ENCODE measurements at regions not wholly inside any gene's neighbourhood (a gene's known extent, or its start where the extent isn't known, plus 50 kb on each side); places are given as distances from the start of the nearest gene placed in this dataset.

GRCh38 chr2:16440898-16441297, 224.7 kb downstream of the CYRIA start:
- WGBS (ENCODE audit: low lambda C conversion rate): 11% methylated on average over 4 of the region's 4 CpGs
- no peak for DNase-seq
- no peak overlapping the region for H3K4me3 ChIP-seq (ENCODE audit: low read depth in 2 of 2, low read length in 1 of 2)
- H3K4me2 ChIP-seq: no peak overlapping the region
- H3K79me2 ChIP-seq (ENCODE audit: insufficient read depth): no peaks in the 10 kb centered on the region
- H3K27ac ChIP-seq (ENCODE audit: low read depth in 2 of 2, low read length in 1 of 2): no peak overlapping the region
- no peaks in the 10 kb centered on the region for H3K27me3 ChIP-seq (ENCODE audit: insufficient read depth)
- no peaks in the 10 kb centered on the region for H3K9me2 ChIP-seq
- TF ChIP-seq, protein P1, sequence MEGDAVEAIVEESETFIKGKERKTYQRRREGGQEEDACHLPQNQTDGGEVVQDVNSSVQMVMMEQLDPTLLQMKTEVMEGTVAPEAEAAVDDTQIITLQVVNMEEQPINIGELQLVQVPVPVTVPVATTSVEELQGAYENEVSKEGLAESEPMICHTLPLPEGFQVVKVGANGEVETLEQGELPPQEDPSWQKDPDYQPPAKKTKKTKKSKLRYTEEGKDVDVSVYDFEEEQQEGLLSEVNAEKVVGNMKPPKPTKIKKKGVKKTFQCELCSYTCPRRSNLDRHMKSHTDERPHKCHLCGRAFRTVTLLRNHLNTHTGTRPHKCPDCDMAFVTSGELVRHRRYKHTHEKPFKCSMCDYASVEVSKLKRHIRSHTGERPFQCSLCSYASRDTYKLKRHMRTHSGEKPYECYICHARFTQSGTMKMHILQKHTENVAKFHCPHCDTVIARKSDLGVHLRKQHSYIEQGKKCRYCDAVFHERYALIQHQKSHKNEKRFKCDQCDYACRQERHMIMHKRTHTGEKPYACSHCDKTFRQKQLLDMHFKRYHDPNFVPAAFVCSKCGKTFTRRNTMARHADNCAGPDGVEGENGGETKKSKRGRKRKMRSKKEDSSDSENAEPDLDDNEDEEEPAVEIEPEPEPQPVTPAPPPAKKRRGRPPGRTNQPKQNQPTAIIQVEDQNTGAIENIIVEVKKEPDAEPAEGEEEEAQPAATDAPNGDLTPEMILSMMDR (IDR thresholded peaks at IDR 0.05): no peak
- TF ChIP-seq, protein P2, sequence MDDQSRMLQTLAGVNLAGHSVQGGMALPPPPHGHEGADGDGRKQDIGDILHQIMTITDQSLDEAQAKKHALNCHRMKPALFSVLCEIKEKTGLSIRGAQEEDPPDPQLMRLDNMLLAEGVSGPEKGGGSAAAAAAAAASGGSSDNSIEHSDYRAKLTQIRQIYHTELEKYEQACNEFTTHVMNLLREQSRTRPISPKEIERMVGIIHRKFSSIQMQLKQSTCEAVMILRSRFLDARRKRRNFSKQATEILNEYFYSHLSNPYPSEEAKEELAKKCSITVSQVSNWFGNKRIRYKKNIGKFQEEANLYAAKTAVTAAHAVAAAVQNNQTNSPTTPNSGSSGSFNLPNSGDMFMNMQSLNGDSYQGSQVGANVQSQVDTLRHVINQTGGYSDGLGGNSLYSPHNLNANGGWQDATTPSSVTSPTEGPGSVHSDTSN (IDR thresholded peaks at IDR 0.05): no peak
- H3K9me3 ChIP-seq: no peaks in the 10 kb centered on the region
- H3K36me3 ChIP-seq (replicated peaks in 1 of 2; ENCODE audit: control insufficient read depth in 1 of 2, insufficient read depth in 2 of 2, low read length in 1 of 2): no peaks in the 10 kb centered on the region
- ChIA-PET CTCF (interaction anchor here (1.0 to 1.5 kb wide), 4 partner anchors 10 to 46 kb away, joined by 3 to 4 read pairs (median 3); no protein-coding TSS in a partner anchor), POLR2A (no interaction called here)
- H3F3A ChIP-seq (replicated peaks; ENCODE audit: insufficient read depth): no peaks in the 10 kb centered on the region
- no peaks in the 10 kb centered on the region for H3K4me1 ChIP-seq (ENCODE audit: control insufficient read depth in 1 of 2, insufficient read depth in 2 of 2, low read depth in 1 of 2, low read length in 1 of 2)
- H4K20me1 ChIP-seq (ENCODE audit: insufficient read depth): no peaks in the 10 kb centered on the region
- no peak overlapping the region for H2AFZ ChIP-seq (ENCODE audit: low read depth)
- H3K9ac ChIP-seq: no peak overlapping the region

DNA sequence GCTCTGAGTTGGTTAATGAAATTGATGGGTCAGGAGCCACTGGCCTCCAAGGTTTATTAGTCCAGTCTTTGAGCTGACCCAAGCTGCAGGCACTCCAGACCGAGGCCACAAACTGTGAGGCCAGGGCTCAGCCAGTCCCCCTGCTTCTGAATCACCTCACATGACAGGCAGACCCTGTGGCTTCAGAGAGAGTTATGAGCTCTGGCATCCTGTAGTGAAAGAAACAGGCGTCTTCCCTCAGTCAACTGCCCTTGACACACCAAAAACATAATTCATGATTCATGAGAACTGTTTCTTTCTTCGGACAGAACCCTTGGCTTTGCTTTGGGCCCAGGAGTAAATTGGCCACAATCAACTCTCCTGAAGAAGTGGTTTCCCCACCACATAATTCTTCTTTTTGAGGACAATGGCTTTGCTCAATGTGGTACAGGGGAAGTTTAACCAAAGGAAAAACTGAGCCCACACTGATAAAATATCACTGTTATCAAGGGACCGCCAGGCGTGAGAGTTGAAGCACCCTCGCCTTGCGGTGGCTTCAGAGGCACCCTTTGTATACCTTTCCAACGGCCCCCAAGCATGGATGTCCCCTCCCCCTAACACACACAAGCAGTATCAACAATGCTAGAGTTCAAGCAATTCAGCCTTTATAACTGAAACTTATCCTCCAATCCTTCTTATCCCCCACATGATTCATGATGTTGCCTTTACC, 226.9 kb downstream of the CYRIA start:
- H3K9me3 ChIP-seq: no peaks in the 10 kb centered on the region; the same call in 1 of the 2 replicates
- no peaks in the 10 kb centered on the region for H3K9me2 ChIP-seq
- no peak overlapping the region for H3K27ac ChIP-seq (ENCODE audit: low read depth in 2 of 2, low read length in 1 of 2)
- H3K9ac ChIP-seq: no peak overlapping the region
- no peak for DNase-seq
- no peaks in the 10 kb centered on the region for H4K20me1 ChIP-seq (ENCODE audit: insufficient read depth)
- ChIA-PET POLR2A (no interaction called here), CTCF (no interaction called here)
- no peaks in the 10 kb centered on the region for H3K4me1 ChIP-seq (ENCODE audit: control insufficient read depth in 1 of 2, insufficient read depth in 2 of 2, low read depth in 1 of 2, low read length in 1 of 2)
- H3F3A ChIP-seq (replicated peaks; ENCODE audit: insufficient read depth): no peaks in the 10 kb centered on the region
- H2AFZ ChIP-seq (ENCODE audit: low read depth): no peak overlapping the region
- TF ChIP-seq SIN3A (IDR thresholded peaks at IDR 0.05; ENCODE audit: borderline replicate concordance, low read depth, low read length): no peak
- no peaks in the 10 kb centered on the region for H3K79me2 ChIP-seq (ENCODE audit: insufficient read depth)
- H3K4me3 ChIP-seq (ENCODE audit: low read depth in 2 of 2, low read length in 1 of 2): no peak overlapping the region
- no peaks in the 10 kb centered on the region for H3K27me3 ChIP-seq (ENCODE audit: insufficient read depth)
- H3K36me3 ChIP-seq (replicated peaks in 1 of 2; ENCODE audit: control insufficient read depth in 1 of 2, insufficient read depth in 2 of 2, low read length in 1 of 2): no peaks in the 10 kb centered on the region
- WGBS (ENCODE audit: low lambda C conversion rate): 29% methylated on average over 8 of the region's 8 CpGs
- H3K4me2 ChIP-seq: no peak overlapping the region

- no peak overlapping the region for H3K4me2 ChIP-seq
- no peaks in the 10 kb centered on the region for H3F3A ChIP-seq (replicated peaks; ENCODE audit: insufficient read depth)
- H3K36me3 ChIP-seq (replicated peaks in 1 of 2; ENCODE audit: control insufficient read depth in 1 of 2, insufficient read depth in 2 of 2, low read length in 1 of 2): no peaks in the 10 kb centered on the region
- no peaks in the 10 kb centered on the region for H3K79me2 ChIP-seq (ENCODE audit: insufficient read depth)
- no peaks in the 10 kb centered on the region for H3K27me3 ChIP-seq (ENCODE audit: insufficient read depth)
- DNase-seq: no peak
- H3K9me2 ChIP-seq: no peaks in the 10 kb centered on the region
- no peak overlapping the region for H3K9ac ChIP-seq
- no peak for TF ChIP-seq FOXJ3 (CRISPR knock-in tag; IDR thresholded peaks at IDR 0.05)
- no peak for TF ChIP-seq USF2 (IDR thresholded peaks at IDR 0.05; ENCODE audit: borderline replicate concordance, low read depth, low read length)
- TF ChIP-seq JUND (IDR thresholded peaks at IDR 0.05): no peak
- TF ChIP-seq, protein P1 (IDR thresholded peaks at IDR 0.05): no peak
- TF ChIP-seq NRF1 (IDR thresholded peaks at IDR 0.05; ENCODE audit: low read depth, low read length): no peak
- TF ChIP-seq MEF2A (IDR thresholded peaks at IDR 0.05; ENCODE audit: borderline replicate concordance, low read depth): no peak
- no peak for TF ChIP-seq GABPA (IDR thresholded peaks at IDR 0.05; ENCODE audit: low read depth)
- no peak for TF ChIP-seq MXI1 (IDR thresholded peaks at IDR 0.05; ENCODE audit: low read depth, low read length)
- TF ChIP-seq, protein P3, sequence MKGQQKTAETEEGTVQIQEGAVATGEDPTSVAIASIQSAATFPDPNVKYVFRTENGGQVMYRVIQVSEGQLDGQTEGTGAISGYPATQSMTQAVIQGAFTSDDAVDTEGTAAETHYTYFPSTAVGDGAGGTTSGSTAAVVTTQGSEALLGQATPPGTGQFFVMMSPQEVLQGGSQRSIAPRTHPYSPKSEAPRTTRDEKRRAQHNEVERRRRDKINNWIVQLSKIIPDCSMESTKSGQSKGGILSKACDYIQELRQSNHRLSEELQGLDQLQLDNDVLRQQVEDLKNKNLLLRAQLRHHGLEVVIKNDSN (IDR thresholded peaks at IDR 0.05; ENCODE audit: borderline replicate concordance, low read depth): no peak
- no peak for TF ChIP-seq TAF1 (IDR thresholded peaks at IDR 0.05; ENCODE audit: borderline replicate concordance, low read depth, low read length)
- no peak for TF ChIP-seq SIN3A (IDR thresholded peaks at IDR 0.05; ENCODE audit: borderline replicate concordance, low read depth, low read length)
- TF ChIP-seq SMC3 (IDR thresholded peaks at IDR 0.05; ENCODE audit: low read depth, low read length): no peak
- H3K27ac ChIP-seq (ENCODE audit: low read depth in 2 of 2, low read length in 1 of 2): no peak overlapping the region
- H3K9me3 ChIP-seq: no peaks in the 10 kb centered on the region; the same call in 1 of the 2 replicates
- no peak overlapping the region for H3K4me3 ChIP-seq (ENCODE audit: low read depth in 2 of 2, low read length in 1 of 2)
- ChIA-PET CTCF (no interaction called here), POLR2A (no interaction called here)
- WGBS (ENCODE audit: low lambda C conversion rate): 12% methylated on average over 5 of the region's 5 CpGs
- H4K20me1 ChIP-seq (ENCODE audit: insufficient read depth): no peaks in the 10 kb centered on the region
- no peaks in the 10 kb centered on the region for H3K4me1 ChIP-seq (ENCODE audit: control insufficient read depth in 1 of 2, insufficient read depth in 2 of 2, low read depth in 1 of 2, low read length in 1 of 2)
- no peak overlapping the region for H2AFZ ChIP-seq (ENCODE audit: low read depth)
Measured at GRCh38 chr2:16437189-16437588, 228.4 kb downstream of the CYRIA start.
